Mucosa of gallbladder (tissue), 1 donor: ENCODE measurements at regions not wholly inside any gene's neighbourhood (a gene's known extent, or its start where the extent isn't known, plus 50 kb on each side); places are given as distances from the start of the nearest gene placed in this dataset.

Experiments used
- DNase-seq: peaks from one replicate; pipeline ENCODE4 v3.0.0-alpha.2; 2020; ENCODE audit warnings: low spot score
- donor health status: DM: no; HTN: no; CAD: no.

DNA sequence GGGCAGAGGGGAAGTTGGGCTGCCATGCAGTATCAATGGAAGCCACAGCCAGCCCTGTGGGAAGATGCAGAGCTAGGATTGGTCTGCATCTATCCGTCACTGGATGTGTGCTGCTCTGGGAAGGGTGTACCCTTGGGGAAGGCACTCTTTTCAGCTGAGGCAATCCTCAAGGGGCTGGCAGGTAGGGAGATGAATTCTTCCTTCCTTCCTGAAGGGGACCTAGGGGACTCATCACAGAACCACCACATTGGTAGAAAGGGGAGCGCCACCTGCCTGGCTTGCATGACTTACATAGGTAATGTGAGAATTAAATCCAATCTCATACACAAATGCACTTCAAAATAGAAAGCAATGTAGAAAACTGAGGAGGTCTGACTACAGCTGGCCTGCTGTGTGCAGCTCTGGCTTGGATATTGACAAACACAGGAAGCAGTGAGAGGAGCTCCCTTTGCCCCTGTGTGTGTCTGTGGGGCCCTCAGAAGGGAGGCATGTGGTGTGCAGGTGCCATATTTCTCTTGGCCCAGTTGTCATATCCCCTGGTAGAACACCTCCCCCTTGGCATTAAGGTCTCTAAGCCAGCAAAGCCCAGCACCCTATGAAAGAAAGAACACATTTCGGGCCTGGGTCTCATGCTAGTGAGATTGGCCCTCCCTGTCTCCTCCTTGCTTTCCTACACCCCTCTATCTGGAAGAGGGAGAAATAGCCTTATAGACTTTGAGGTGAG is 260.3 kb upstream of the MOCS1 start:
- DNase-seq = no peak

DNA sequence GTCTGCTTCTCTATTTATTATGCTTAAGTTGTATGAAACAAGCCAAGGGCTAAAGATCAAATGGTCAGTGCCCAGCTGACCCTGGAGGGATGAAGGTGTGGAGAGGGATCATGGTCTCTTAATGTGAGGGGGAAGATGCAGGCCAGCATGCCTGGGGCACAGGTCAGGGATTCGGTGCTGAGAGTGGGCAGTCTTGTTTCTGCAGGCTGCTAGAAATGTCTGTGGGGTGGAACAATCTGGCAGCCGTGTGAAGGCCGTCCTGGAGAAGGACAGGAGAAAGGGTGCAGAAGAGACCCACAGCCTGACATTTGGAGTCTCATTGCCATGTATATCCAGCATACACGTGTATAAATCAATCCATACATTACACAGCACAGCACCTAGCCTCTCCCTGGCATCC is 258.3 kb upstream of the MOCS1 start:
- no peak for DNase-seq

DNA sequence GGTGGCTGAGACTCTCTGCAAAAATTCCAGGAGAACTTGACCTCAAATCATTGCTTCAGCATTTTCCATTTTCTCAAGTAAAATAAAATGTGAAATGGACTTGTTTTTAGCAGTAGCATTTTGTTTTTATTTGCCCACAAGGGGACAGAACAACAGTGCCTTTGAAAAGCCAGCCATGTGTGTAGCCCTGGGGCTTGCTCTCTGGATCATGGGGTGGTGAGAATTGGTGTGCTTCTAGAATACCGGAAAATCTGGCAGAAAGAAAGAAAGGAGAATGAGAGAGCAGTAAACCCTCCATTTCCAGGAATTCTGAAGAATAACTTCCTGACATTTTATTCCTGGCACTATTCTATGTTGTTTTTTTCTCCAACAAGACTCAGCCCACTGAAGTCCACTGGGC is 254.7 kb upstream of the MOCS1 start:
- no peak for DNase-seq

DNA sequence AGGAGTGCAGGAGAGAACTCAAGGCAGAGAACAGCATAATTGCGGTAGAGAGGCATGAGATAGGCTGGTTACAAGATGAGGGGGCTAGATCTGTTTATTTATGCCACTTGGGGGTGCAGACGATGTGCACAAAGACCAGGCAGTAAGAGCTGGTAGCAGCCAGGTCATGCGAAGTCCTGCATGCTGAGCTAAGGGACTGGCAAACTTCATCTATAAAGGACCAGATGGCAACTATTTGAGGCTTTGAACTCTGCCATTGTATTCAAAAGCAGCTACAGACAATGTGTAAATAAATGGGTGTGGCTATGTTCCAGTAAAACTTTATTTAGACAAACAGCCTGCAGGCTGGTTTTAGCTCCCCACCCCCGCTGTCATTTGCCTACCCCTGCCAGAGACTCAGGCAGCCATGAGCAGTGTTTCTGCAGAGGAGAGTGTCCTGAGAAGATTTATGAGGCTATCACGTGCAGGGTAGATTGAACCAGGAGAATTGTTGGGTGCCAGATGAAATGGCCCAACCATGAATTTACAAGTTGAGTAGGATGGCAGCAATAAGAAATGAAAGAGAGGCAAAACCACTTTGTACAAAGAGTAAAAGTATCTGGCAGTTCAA is 253.4 kb upstream of the MOCS1 start:
- no peak for DNase-seq

DNA sequence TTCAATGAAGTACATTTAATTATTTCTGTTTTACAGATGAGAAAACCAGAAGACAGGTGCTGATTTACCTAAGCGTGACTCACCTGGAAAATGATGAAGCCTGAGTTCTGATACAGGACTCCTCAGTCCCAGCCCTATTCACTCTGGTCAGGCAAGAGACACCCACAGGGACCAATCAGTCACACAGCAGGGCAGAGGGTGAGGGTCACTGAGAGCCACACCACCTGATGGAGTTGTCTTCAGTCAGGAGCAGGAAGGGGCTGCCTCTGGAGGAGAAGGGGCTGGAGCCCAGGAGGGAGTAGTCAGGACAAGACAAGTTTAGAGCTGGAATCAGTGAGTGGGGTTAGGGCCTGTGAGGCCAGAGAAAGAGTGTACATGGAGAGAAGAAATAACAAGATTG is 251.2 kb upstream of the MOCS1 start:
- no peak for DNase-seq

DNA sequence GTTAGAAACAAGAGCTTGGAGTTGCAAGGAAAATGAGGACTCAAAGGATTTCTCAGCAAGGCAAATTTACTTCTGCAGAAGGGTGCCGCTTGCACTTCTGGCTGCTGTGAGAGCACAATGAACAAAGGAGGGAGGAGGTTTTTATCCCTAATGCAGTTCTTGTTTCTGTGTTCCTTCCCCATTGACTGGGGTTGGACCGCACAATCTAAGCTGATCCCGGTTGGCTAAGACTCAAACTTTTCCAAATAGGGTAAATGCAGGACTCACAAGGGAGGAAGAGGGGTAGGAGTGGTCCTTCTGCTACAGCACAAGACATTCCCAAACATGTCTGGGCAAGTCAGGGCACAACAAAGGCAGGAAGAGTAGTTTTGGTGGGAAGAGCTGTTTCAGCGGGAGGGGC is 249.6 kb upstream of the MOCS1 start:
- no peak for DNase-seq

DNA sequence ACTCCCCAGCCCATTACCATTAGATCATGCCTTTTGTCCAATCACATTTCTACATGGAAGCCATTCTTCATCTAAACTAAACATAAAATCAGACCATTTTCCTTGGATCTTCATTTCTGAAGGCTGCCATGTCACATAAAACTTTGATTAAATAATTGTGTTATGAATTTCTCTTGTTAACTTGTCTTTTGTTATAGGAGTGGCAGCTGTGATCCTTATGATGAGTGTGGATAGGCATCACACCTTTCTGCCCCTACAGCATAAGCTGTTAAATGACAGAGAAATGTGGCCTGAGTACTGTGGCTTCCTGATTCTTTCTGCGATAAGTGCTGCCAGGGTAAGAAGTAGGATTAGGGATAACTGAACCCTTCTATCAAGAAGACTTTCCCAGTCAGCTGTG is 247.1 kb upstream of the MOCS1 start:
- no peak for DNase-seq

DNA sequence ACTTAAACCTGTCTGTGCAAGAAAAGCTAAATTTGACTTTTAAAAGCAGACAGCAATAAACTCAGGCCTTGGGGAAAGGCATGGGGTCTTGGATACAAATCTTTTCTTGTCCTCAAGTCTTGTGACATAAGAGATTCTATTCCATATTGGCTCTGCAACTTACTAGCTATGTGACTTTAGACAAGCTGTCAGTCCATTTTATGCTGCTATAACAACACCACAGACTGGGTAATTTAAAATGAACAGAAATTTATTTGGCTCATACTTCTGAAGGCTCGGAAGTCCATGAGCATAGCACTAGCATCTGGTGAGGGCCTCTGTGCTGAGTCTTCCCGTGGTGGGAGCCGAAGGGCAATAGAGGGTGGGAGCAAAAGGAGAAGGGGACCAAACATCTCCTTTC is 246.0 kb upstream of the MOCS1 start:
- no peak for DNase-seq

DNA sequence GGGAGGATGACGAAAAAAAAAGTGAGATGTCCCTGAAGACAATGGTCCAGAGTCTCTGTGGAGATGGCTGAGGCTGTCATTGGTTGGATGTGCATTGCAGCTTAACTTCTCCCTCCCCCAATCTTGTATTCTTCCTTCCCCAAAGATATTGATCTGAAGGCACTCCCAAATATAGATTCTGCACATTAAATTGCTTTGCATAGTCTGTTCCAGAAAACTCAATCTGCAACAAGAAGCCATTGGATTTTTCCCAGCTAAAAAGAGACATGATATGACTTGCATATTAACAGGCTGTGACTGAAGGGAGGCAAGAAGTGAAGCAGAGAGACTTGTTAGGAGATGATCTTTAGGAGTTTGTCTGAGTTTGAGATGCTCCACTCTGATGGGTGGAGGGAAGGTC is 245.2 kb upstream of the MOCS1 start:
- DNase-seq = no peak

DNA sequence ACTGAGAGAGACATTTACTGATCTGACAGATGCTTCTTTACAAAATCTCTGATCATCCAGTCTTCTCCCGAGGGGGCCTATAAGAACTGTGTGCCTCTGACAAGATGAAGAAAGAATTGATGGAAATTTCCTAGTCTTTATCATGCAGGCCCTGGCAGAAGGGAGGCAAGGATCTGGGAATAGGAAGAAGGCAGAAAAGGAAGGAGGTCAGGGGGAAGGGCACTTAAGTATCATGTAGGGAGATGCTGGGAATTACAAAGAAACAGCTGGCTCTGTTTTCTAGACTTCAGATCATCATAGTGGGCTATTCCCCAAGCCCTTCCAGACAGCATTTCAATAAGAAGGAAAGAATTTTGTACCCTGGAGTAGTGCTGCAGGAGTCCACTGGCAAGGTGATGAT is 243.3 kb upstream of the MOCS1 start:
- no peak for DNase-seq

DNA sequence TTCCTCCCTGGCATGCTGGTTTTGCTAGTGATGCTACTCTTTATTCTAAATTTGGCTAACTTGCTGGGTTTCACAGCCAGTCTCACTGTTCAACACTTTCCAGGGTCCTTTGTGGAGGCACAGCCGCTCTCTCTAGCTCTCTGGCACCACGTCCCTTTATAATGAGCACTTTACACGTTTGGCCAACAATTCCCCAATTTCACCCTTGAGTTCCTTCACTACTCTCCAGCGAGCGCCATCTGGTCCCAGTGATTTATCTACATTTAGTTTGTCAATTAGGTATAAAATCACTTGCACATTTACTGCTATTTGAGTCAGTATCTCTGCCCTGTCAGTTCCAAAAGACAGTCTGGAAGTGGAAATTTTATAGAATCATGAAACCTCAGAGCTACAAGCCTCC is 241.9 kb upstream of the MOCS1 start:
- no peak for DNase-seq

DNA sequence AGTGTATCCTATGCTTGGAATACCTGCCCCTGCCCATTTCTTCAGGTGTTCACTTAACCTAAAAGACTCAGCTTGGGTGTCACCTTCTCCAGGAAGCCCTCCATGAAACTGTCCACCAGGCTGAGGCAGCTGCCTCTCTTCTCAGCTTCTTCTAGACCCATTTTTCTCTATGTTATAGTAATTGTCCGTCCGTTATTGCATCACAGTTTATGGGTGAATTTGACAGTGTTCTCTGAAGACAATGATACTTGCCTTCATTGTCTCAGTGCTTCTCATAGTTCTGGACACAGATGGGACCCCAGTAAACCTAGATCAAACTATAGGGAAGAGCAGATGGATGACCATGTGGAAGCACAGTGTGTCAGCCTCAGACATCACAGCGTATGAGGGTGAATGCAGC is 238.0 kb upstream of the MOCS1 start:
- DNase-seq = no peak

DNA sequence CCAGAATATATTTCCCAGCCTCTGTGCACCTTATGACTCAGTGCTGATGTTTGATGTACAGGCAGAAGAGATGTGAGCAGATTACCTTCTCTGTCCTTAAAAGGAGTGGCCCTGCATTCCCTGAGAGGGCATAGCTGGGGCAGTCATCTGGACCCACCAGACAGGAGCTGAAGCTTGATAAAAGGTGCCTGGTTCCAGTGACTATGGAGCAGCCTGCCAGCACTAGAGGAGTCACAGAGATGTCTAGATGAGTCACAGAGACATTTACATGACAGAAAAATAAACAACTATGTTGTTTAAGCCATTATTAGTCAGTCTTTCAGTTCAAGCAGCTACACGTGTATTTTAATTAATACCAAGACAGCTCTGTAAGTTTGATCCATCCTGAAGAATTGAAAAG is 237.1 kb upstream of the MOCS1 start:
- DNase-seq = no peak

DNA sequence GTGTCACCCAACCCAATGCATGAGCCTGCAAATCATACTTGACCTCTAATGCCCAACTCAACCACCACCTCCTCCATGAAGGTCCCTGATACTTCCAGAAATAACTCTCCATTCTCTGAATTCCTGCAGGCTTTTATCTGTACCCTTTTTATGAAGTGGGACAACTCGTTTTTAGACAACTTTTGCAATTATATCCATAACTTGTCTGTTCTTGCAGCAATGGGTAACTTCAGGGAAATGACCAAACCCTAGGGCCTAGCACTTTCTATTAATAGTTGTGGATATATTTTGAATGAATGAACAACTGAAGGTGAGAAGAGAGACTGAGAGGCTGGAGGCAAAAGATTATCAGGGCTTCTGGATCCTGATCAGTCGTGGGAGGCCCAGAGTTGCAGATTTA is 236.6 kb upstream of the MOCS1 start:
- no peak for DNase-seq

DNA sequence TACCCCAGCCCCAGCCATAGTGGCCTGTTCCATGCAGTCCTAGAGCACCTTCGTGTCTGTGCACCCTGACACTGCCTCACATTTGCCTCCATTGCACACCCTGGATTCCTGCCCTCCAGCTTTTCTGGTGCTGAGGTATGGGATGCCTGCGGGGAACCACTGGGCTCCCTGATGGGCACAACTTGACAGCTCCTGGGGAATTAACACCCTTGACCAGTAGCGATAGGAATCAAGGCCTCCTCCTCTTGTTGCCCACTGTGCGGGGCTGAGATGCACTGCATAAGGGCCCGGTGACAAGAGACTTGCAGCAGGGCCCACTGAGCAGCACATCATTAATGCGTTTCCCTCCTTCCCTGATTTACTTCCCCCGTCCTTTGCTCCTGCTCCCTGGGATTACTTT is 235.6 kb upstream of the MOCS1 start:
- DNase-seq = no peak

DNA sequence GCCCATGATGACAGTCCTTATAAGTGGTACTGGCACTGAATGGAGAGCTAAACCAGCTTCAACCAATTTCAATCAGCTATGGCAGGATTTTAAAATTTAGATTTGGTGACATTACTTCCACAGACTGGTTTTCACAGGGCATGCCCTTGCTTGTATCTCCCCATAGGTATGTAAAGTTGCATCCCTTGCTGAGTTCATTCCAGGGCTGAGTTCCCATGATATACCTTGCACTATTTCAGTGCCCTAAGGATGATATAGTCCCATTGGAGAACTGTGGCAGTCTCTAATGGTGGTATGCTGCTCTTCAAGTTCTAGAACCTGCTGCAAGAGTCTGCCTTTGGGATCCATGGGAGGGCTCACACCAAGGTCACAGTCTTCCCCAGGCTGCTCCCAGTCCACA is 232.7 kb upstream of the MOCS1 start:
- DNase-seq = no peak

DNA sequence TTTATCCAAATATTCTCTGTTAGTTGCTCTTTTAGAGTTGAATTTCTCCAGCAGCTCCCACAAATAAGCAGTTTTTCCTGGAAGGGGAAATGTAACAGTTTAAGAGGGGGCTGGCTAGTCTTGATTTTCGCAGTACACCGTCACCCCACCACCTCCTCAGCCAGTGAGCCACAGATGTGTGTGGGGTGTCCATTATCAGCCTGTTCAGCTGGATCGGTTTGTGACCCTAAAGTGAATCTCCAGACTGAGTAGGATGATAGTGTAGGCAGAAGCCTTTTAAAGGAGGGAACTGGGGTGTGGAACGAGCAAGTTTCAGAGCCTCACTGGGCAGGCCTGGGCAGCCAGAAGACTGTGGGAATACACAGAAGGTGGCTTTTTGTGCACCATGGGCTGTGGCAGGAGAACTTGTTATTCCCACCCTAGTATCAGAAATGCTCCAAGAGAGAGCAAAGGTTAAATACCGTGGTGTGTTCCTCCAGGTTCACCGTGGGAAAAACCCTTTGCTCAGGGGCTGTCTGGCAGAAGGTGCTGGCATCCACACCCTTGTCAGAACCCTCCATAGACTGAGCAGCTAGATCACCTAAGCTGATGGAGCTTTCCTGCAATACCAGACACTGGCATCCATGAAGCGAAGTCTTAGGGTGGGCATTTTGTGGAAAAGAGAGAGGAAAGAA is 230.9 kb upstream of the MOCS1 start:
- no peak for DNase-seq

DNA sequence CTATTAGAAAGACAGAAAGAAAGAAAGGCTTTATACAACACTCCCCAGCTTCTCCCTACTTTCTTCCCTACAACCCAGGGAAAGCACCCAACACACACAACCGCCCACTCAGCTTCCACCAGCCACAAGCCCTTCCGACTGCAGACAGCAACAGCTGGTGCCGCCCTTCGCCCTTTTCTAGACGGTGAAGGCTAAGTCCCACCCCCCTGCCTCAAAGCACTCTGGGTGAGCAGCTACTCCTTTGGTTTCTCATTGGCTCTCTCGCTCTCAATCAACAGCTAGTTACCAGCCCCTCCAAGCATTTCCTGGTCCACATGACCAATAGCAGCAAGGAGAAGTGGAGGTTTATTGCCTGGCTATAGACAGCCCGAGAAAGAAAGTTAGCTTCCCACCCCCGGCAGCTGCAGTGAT is 230.1 kb upstream of the MOCS1 start:
- no peak for DNase-seq

DNA sequence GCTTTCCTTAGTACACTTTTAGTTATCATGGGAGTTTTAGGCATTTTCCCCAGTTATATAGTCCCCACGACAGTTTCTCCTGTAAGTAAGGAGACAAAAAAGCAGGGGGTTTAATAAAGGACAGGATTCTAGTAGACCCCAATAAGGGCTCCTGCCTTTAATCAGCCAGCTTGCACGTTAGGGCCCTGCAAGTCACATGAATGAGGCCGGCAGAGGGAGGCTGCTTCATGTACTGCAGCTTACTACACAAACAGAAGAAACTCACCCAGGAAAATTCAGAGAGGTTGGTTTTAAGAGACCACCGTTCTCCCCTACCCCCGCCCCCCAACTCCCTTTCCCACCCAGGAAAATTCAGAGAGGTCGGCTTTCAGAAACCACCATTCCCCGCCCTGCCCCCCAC is 229.7 kb upstream of the MOCS1 start:
- no peak for DNase-seq

DNA sequence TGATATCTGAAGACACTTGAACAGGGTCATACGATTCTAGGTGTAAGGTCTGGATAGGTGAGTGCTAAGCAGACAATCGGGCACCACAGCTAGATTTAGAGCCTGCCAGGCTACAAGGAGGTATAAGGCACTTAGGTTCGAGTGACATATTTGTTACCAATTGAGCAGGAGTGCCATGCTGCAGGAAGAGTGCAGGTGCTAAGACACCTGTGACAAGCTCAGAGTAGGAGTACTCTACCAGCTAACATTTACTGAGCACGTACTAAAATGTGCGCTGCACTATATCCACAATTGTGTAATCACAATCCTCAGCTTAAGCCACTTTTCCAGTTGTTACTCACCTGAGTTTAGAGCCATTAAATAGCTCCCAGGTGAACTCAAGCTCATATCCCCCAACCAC is 227.8 kb upstream of the MOCS1 start:
- no peak for DNase-seq

DNA sequence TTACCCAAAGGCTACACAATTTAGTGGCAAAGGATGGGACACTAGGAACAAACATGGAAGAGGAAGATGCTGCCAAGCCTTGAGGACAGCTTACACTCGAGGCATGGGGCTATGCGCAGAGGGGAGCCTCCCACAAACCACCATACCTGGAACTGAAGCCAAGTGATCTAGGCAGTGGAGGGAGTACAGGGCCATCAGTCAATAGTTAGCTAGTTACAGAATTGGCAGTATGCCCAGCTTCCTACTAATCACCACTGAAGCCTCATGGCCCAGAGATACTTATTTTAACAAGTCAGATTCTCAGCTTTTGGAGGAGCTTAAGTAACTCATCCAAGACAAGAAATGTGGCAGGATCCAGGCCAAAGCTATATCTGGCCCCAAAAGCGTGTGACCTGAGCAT is 226.6 kb upstream of the MOCS1 start:
- no peak for DNase-seq

DNA sequence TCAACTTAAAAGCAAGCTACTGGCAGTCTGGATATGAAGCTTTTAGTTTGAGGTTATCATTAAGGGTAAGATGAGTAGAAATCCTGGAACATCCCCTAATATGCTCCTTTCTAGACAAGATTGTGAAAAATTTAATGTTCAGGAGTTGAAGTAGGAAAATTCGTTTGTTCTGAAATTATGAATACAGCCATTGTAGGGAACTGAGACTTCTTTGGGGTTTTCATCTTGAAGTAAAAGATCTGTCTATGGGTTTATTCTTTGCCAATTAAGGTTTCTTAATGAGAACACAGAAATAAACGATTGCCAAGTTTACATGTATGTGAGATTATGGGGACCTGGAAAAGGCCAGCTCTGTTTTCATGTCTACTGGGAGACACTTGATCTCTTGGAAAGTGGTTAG is 225.6 kb upstream of the MOCS1 start:
- no peak for DNase-seq

DNA sequence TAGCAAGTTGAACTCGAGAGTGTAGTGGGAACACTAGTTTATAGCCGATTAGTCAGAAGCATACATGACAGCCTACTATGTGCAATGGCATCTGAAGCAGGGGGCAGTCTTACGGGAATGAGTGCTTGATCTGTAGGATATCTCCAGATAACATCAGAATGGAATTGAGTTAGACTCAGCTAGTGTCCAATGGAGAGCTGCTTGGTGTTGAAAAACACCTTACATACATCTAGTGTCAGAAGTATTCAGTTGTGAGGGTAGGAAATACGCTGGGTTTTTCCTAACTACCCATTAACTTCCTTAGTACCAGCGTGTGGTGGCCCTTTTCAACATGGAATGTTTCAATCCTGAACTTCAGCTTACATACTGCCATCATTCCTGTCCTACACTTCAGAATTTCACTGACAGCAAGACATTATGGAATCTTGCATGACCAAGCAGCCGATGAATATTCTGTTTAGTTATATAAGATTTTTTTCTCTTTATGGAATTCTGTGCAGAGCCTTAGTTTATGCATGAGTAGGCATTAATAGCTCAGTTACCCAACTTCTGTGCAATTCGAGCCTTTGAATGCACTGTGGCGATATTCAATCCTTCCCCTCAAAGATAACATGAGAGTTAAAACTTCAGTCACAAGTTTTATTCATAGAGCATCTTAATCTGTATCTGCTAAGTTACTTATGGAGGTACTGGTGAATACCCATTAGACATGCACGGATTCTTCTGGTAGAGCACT is 218.6 kb upstream of the MOCS1 start:
- DNase-seq = no peak
